Heart right ventricle (tissue), 16 donors: ENCODE measurements at regions not wholly inside any gene's neighbourhood (a gene's known extent, or its start where the extent isn't known, plus 50 kb on each side); places are given as distances from the start of the nearest gene placed in this dataset.

ENCODE experiments used
- ATAC-seq, 8 donors: fragments of 200-7000 bp; cut with Tn5 transposase; one replicate each; pipeline ENCODE4 v1.9.1; 2020; ENCODE audit warnings: mild to moderate bottlenecking in 8 of 8, moderate library complexity in 8 of 8, moderate number of reproducible peaks in 1 of 8
- DNase-seq, 2 donors: peaks; one replicate each; pipeline ENCODE4 v3.0.0-alpha.2; 2020
- H3K27ac ChIP-seq, 10 donors: fragments of 200-600 bp; sonication (generic) in 2 of 10; one replicate each; pipeline versions ENCODE4 v1.5.0 to v1.8.0; 2020 to 2022; ENCODE audit warnings: mild to moderate bottlenecking in 3 of 10
- H3K27me3 ChIP-seq, 7 donors: fragments of 200-600 bp; one replicate each; pipeline ENCODE4 v1.8.0; 2021 to 2022; ENCODE audit warnings: mild to moderate bottlenecking in 2 of 7
- H3K36me3 ChIP-seq, 9 donors: fragments of 200-600 bp; sonication (generic) in 1 of 9; one replicate each; pipeline versions ENCODE4 v1.5.0 to v1.8.0; 2020 to 2022; ENCODE audit warnings: mild to moderate bottlenecking in 2 of 9
- H3K4me1 ChIP-seq, 9 donors: fragments of 200-600 bp; sonication (generic) in 1 of 9; one replicate each; pipeline versions ENCODE4 v1.5.0 to v1.8.0; 2020 to 2022; ENCODE audit warnings: mild to moderate bottlenecking in 4 of 9
- H3K4me3 ChIP-seq, 10 donors: fragments of 200-600 bp; sonication (generic) in 2 of 10; one replicate each; pipeline versions ENCODE4 v1.5.0 to v1.8.0; 2020 to 2022; ENCODE audit warnings: mild to moderate bottlenecking in 7 of 10, moderate library complexity in 2 of 10
- H3K9me3 ChIP-seq, 11 donors: fragments of 200-600 bp in 10 of 11; sonication (generic) in 2 of 11; one replicate each; pipeline versions ENCODE4 v1.5.0 to v1.8.0; 2013 to 2022; ENCODE audit warnings: mild to moderate bottlenecking in 2 of 11, control low read depth in 1 of 11, moderate library complexity in 1 of 11
- WGBS, 2 donors: extraction: QIAGEN DNeasy Blood & Tissue Kit; methylation state at CpG; one replicate each; pipeline ENCODE4 v1.1.7; 2013; ENCODE audit warnings: inconsistent platforms in 1 of 2; 5-methylcytosine and 5-hydroxymethylcytosine counted together
- intact Hi-C, 10 donors: fragments of 100-400 bp; cut with DNase I; formaldehyde crosslinking; loops; one replicate each; pipeline versions ENCODE4 v1.11.1 to v1.14.2; 2022
- TF ChIP-seq, protein P1 (sequence below), 9 donors: fragments of 200-600 bp; sonication (generic) in 2 of 9; IDR thresholded peaks; one replicate each; pipeline versions ENCODE4 v1.5.0 to v1.8.0; 2021 to 2022; ENCODE audit warnings: antibody characterized with exemption in 9 of 9, mild to moderate bottlenecking in 5 of 9, moderate library complexity in 1 of 9
- donor health status: Arrhythmogenic right ventricular cardiomyopathy.
- donor health status: ischemic (EF 13 %, LVEDD 7.1; RV severe dilation, severe dysfunction).
- donor health status: healthy with polysubstance abuse.
- donor health status: DM: no; HTN: yes; CAD: no.
- donor health status: DM: no; HTN: no; CAD: no.
- donor health status: ischemic (EF 25% LVEDD 6.9; RV normal size, moderate dysfunction).
- donor health status: ischemic (EF 25% LVEDD 5.7; RV mildly dilated, moderate dysfunction).
- donor health status: healthy.
- donor health status: DM: yes; HTN: yes; CAD: no.
- donor health status: Ischemic cardiomyopathy.
- donor health status: ischemic (EF 35%, LVEDD 5.7; RV mildly dilated, moderate dysfunction).
- donor health status: nonischemic (EF 11% LVEDD 7.7; RV severe dilation, severe dysfunction).
- donor health status: DM: yes; HTN: yes; CAD: no.
- donor health status: PGD.
- donor health status: ischemic (EF 29% LVEDD 5.4; RV normal size, mild dysfunction).
- donor health status: nonischemic (EF 23%, LVEDD 6.1; RV moderate dilation, normal function).

DNA sequence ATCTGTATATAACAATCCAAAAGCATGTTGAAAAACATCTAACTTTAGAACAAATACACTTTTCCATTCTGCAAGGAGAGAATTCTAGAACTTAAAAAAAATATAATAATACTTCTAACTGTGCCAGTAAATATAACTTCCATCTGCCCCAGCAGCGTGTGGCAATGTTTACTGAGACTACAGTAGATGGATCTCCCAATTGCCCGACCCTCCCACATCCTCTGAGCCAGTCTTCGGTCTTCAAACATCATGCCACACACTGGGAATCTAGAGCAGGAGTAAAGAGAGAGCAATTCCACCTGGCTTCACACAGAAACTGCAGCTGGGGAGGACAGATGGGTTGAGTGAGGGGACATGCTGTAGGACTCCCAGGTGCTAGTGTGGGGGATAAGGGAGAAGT, 121.3 kb upstream of the NHSL1 start:
- Histone ChIP-seq H3K9me3 (no peaks in the 10 kb centered on the region), H3K27ac (no peak overlapping the region), H3K36me3 (no peaks in the 10 kb centered on the region), H3K27me3 (no peaks in the 10 kb centered on the region), H3K4me1 (no peaks in the 10 kb centered on the region), H3K4me3 (no peak overlapping the region)
- no peak for DNase-seq
- intact Hi-C loops: no loop called here
- WGBS, 2 donors: 75 to 94% methylated on average over 3 of the region's 3 CpGs
- TF ChIP-seq, protein P1, sequence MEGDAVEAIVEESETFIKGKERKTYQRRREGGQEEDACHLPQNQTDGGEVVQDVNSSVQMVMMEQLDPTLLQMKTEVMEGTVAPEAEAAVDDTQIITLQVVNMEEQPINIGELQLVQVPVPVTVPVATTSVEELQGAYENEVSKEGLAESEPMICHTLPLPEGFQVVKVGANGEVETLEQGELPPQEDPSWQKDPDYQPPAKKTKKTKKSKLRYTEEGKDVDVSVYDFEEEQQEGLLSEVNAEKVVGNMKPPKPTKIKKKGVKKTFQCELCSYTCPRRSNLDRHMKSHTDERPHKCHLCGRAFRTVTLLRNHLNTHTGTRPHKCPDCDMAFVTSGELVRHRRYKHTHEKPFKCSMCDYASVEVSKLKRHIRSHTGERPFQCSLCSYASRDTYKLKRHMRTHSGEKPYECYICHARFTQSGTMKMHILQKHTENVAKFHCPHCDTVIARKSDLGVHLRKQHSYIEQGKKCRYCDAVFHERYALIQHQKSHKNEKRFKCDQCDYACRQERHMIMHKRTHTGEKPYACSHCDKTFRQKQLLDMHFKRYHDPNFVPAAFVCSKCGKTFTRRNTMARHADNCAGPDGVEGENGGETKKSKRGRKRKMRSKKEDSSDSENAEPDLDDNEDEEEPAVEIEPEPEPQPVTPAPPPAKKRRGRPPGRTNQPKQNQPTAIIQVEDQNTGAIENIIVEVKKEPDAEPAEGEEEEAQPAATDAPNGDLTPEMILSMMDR (IDR thresholded peaks at IDR 0.05): no peak
- no peak for ATAC-seq

DNA sequence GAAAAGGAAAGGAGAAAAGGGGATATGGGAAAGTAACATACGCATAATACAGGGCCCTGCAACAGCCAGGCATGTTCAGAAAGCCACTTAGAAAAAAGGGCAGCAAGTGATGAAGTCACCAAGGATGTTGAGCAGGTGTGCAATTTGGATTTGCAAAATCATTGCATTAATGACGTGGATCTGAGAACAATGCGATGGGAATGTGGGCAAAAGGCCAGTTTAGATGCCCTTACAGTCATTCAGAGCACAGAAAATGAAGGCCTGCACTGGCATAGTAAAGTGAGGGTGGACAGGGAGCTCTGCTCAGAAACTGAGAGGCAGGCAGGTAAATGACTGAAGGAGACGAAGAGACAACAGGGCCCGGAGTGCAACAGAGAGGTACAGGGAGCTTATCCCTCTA, 123.7 kb upstream of the NHSL1 start:
- ATAC-seq (no peak), DNase-seq (no peak)
- Histone ChIP-seq H3K27ac (no peak overlapping the region), H3K36me3 (no peaks in the 10 kb centered on the region), H3K4me3 (no peak overlapping the region), H3K4me1 (no peaks in the 10 kb centered on the region), H3K9me3 (no peaks in the 10 kb centered on the region), H3K27me3 (no peaks in the 10 kb centered on the region)
- intact Hi-C loops: no loop called here
- TF ChIP-seq, protein P1 (IDR thresholded peaks at IDR 0.05): no peak
- WGBS, 2 donors: 74 to 75% methylated on average over 5 of the region's 5 CpGs

DNA sequence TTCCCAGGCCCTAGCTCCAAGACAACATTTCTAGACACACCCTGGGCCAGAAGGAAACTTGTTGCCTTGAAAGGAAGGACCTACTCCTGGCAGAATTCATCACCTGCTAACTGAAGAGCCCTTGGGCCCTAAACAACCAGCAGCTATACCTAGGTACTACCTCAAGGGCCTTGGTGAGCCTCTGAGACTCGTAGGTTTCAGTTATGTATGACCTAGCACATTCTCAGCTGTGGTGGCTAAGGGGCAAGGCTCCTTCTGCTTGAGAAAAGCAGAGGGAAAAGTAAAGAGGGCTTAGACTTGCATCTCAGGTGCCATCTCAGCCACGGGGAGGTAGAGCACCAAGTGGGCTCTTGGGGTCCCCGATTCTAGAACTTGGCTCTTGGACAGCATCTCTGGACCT, 132.3 kb upstream of the NHSL1 start:
- no peak for DNase-seq
- H3K4me1 ChIP-seq: no peaks in the 10 kb centered on the region
- H3K36me3 ChIP-seq: no peaks in the 10 kb centered on the region
- TF ChIP-seq, protein P1 (IDR thresholded peaks at IDR 0.05): no peak
- intact Hi-C loops: no loop called here
- 94 to 100% methylated on average over 3 of the region's 3 CpGs for WGBS, 2 donors
- H3K9me3 ChIP-seq: peaks cover 0 to 11% (median 0%) of the 10 kb centered on the region in 11 donors
- no peak overlapping the region for H3K4me3 ChIP-seq
- H3K27me3 ChIP-seq: no peaks in the 10 kb centered on the region
- no peak overlapping the region for H3K27ac ChIP-seq
- ATAC-seq: no peak

GRCh38 chr6:138637822-138638221, 135.7 kb upstream of the CCDC28A start:
- no peak for DNase-seq
- Histone ChIP-seq H3K9me3 (peaks cover 0 to 11% (median 0%) of the 10 kb centered on the region in 11 donors), H3K27ac (no peak overlapping the region), H3K27me3 (no peaks in the 10 kb centered on the region), H3K36me3 (no peaks in the 10 kb centered on the region), H3K4me1 (no peaks in the 10 kb centered on the region), H3K4me3 (no peak overlapping the region)
- TF ChIP-seq, protein P1 (IDR thresholded peaks at IDR 0.05): no peak
- intact Hi-C loops: no loop called here
- 97 to 99% methylated on average over 1 of the region's 1 CpG for WGBS, 2 donors
- ATAC-seq: no peak

DNA sequence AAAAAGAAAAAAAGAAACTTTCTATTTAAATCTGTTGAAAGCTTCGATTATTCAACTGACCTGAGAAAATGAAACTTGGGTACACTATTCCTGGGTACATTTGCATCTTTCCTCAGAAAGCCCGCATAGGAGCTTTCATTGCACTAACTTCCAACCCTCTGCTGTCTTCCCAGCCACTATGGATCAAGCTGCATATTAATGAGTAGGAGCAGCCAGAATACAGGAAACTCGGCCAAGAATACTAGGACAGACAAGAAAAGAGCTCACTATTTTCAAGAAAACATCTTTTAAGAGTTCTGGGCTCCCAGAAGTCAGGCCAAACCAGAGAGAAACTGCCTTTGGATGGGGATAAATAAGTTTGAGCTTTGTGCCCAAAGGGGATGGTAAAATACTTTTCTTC, 135.0 kb upstream of the CCDC28A start:
- TF ChIP-seq, protein P1 (IDR thresholded peaks at IDR 0.05): no peak
- Histone ChIP-seq H3K36me3 (no peaks in the 10 kb centered on the region), H3K4me3 (no peak overlapping the region), H3K27me3 (no peaks in the 10 kb centered on the region), H3K4me1 (no peaks in the 10 kb centered on the region), H3K9me3 (peaks cover 0 to 4% (median 0%) of the 10 kb centered on the region in 11 donors), H3K27ac (no peak overlapping the region)
- no peak for ATAC-seq
- intact Hi-C loops: no loop called here
- no peak for DNase-seq
- WGBS, 2 donors: 60 to 83% methylated on average over 3 of the region's 3 CpGs
